HepG2 (cell line): ENCODE measurements at regions not wholly inside any gene's neighbourhood (a gene's known extent, or its start where the extent isn't known, plus 50 kb on each side); places are given as distances from the start of the nearest gene placed in this dataset.

Experiments used
- HDAC6 ChIP-seq: fragments of 200-600 bp; sonication (generic); IDR thresholded peaks from 2 replicates; pipeline ENCODE4 v1.7.0; 2017; ENCODE audit warnings: mild to moderate bottlenecking, antibody characterized with exemption, low read length, low read depth
- IRF2 ChIP-seq: IDR thresholded peaks from 2 replicates; pipeline ENCODE4 v1.6.1; 2018; ENCODE audit warnings: missing genetic modification reagents, missing compliant biosample characterization
- PHF8 ChIP-seq: sonication (generic); formaldehyde crosslinking; IDR thresholded peaks from 2 replicates; pipeline ENCODE4 v1.5.0; 2020; ENCODE audit warnings: missing genetic modification reagents
- REL ChIP-seq: sonication (generic); formaldehyde crosslinking; conservative IDR thresholded peaks from 2 replicates; pipeline ENCODE4 v1.8.0; 2022; ENCODE audit warnings: mild to moderate bottlenecking, missing genetic modification reagents, moderate library complexity
- ZNF33A ChIP-seq: sonication (generic); formaldehyde crosslinking; IDR thresholded peaks from 2 replicates; pipeline ENCODE4 v1.5.1; 2020; ENCODE audit warnings: missing genetic modification reagents, mild to moderate bottlenecking, moderate library complexity, borderline replicate concordance
- ZNF350 ChIP-seq: sonication (generic); formaldehyde crosslinking; IDR thresholded peaks from 2 replicates; pipeline ENCODE4 v1.4.0; 2020; ENCODE audit warnings: mild to moderate bottlenecking, low read depth, missing genetic modification reagents, borderline replicate concordance
- ZNF598 ChIP-seq: sonication (generic); formaldehyde crosslinking; IDR thresholded peaks from 2 replicates; pipeline ENCODE4 v1.5.1; 2020; ENCODE audit warnings: mild to moderate bottlenecking, missing genetic modification reagents, borderline replicate concordance
- ZNF660 ChIP-seq: sonication (generic); formaldehyde crosslinking; IDR thresholded peaks from 2 replicates; pipeline ENCODE4 v1.5.1; 2020; ENCODE audit warnings: mild to moderate bottlenecking, low read depth, missing genetic modification reagents, borderline replicate concordance
- ZNF841 ChIP-seq: sonication (generic); formaldehyde crosslinking; IDR thresholded peaks from 2 replicates; pipeline ENCODE4 v1.8.1; 2023; ENCODE audit warnings: missing genetic modification reagents, borderline replicate concordance
- ZSCAN30 ChIP-seq: sonication (generic); formaldehyde crosslinking; IDR thresholded peaks from 2 replicates; pipeline ENCODE4 v1.5.0; 2020; ENCODE audit warnings: mild to moderate bottlenecking, missing genetic modification reagents
- TF ChIP-seq, protein P1 (sequence below): sonication (generic); formaldehyde crosslinking; IDR thresholded peaks from 2 replicates; pipeline ENCODE4 v1.4.0; 2020; ENCODE audit warnings: mild to moderate bottlenecking, missing genetic modification reagents
- TF ChIP-seq, protein P2 (sequence below): sonication (generic); formaldehyde crosslinking; IDR thresholded peaks from 2 replicates; pipeline ENCODE4 v1.9.0; 2021; ENCODE audit warnings: missing genetic modification reagents, mild to moderate bottlenecking, borderline replicate concordance

DNA sequence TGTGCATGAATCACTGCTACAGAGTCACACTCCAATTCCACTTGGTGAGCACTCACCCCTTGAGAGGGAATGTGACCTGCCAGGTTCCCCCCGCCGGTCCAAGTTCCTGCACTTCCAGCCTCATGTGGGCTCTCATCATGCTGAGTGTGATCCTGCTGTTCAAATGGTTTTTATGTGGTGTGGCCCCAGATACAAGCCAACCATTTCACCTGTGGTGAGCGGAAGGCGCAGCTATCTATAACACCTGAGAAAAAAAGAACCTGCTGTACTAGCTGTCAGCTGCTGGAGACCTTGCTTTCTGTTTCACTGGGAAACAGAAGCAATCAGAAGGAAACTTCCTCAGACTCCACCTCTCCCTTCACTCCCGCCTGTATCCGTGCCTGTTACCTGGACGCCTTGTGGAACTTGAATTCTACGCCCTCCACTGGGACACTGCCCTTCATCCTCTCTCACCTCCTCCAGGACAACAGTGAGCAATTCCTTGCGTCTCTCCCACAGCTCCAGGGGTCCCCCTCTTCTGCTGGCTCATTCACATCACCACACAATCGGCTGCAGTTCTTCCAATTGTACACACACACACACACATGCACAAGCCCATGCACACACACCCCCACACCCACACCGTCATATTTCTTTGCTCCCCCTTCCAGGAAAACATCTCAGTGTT is 64.4 kb upstream of the RPL11 start (continued):
- TF ChIP-seq, protein P1, sequence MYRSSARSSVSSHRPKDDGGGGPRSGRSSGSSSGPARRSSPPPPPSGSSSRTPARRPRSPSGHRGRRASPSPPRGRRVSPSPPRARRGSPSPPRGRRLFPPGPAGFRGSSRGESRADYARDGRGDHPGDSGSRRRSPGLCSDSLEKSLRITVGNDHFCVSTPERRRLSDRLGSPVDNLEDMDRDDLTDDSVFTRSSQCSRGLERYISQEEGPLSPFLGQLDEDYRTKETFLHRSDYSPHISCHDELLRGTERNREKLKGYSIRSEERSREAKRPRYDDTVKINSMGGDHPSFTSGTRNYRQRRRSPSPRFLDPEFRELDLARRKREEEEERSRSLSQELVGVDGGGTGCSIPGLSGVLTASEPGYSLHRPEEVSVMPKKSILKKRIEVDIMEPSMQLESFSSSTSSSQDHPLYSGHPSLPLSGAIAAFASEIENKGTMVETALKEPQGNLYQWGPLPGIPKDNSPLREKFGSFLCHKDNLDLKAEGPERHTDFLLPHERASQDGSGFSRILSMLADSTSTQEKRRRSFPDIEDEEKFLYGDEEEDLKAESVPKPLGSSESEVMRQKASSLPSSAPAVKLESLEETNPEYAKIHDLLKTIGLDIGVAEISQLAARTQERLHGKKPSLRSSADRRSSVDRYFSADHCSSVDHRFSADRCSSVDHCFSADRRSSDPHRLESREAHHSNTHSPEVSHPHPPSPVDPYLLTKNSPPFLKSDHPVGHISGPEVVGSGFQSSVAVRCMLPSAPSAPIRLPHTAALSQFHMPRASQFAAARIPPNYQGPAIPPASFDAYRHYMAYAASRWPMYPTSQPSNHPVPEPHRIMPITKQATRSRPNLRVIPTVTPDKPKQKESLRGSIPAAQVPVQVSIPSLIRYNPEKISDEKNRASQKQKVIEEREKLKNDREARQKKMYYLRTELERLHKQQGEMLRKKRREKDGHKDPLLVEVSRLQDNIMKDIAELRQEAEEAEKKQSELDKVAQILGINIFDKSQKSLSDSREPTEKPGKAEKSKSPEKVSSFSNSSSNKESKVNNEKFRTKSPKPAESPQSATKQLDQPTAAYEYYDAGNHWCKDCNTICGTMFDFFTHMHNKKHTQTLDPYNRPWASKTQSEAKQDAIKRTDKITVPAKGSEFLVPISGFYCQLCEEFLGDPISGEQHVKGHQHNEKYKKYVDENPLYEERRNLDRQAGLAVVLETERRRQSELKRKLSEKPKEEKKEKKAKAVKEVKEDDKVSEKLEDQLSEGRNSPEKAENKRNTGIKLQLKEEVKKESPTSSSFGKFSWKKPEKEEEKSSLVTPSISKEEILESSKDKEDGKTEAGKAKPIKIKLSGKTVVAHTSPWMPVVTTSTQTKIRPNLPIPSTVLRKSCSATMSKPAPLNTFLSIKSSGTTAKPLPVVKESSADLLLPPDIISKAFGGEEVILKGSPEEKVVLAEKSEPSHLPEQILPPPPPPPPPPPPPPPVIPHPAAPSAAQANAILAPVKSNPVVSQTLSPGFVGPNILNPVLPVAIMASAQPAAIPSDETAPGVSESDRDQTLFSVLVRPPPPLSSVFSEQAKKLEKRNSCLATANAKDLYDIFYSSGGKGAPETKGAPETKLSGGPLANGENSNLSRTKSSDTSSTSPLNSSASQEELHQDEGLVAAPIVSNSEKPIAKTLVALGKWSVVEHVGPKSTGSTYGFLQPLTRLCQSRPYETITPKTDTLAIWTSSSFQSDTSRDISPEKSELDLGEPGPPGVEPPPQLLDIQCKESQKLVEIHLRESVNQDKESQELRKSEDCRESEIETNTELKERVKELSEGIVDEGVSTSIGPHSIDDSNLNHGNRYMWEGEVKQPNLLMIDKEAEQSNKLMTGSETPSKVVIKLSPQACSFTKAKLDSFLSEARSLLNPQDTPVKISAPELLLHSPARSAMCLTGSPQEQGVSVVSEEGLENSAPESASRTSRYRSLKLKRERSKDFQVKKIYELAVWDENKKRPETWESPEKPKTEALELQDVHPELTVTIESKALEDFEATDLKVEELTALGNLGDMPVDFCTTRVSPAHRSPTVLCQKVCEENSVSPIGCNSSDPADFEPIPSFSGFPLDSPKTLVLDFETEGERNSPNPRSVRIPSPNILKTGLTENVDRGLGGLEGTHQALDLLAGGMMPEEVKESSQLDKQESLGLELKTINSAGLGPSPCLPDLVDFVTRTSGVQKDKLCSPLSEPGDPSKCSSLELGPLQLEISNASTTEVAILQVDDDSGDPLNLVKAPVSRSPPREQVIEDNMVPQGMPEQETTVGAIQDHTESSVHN, result no peak
- TF ChIP-seq ZNF598, result no peak
- no peak for TF ChIP-seq ZNF33A (CRISPR knock-in tag)
- no peak for TF ChIP-seq IRF2 (CRISPR knock-in tag)
- TF ChIP-seq PHF8, result no peak
- TF ChIP-seq ZNF350 (CRISPR knock-in tag), result no peak
- TF ChIP-seq, protein P2, sequence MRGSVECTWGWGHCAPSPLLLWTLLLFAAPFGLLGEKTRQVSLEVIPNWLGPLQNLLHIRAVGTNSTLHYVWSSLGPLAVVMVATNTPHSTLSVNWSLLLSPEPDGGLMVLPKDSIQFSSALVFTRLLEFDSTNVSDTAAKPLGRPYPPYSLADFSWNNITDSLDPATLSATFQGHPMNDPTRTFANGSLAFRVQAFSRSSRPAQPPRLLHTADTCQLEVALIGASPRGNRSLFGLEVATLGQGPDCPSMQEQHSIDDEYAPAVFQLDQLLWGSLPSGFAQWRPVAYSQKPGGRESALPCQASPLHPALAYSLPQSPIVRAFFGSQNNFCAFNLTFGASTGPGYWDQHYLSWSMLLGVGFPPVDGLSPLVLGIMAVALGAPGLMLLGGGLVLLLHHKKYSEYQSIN, result no peak
- TF ChIP-seq REL (CRISPR knock-in tag), result no peak
- TF ChIP-seq HDAC6, result no peak
- TF ChIP-seq ZSCAN30 (CRISPR knock-in tag), result no peak
- TF ChIP-seq ZNF841 (CRISPR knock-in tag), result no peak
- TF ChIP-seq ZNF660 (CRISPR knock-in tag), result no peak
